ENCODE measurements at regions not wholly inside any gene's neighbourhood (a gene's known extent, or its start where the extent isn't known, plus 50 kb on each side); places are given as distances from the start of the nearest gene placed in this dataset.
"Not testable (repeated sequence)": the region's sequence is repeated elsewhere in the genome, so short reads cannot be mapped to it uniquely, and the experiment has no call there.

GRCh38 chr18:22704586-22704918 is 228.6 kb upstream of the RBBP8 start:
- DNase-seq = no peak

DNA sequence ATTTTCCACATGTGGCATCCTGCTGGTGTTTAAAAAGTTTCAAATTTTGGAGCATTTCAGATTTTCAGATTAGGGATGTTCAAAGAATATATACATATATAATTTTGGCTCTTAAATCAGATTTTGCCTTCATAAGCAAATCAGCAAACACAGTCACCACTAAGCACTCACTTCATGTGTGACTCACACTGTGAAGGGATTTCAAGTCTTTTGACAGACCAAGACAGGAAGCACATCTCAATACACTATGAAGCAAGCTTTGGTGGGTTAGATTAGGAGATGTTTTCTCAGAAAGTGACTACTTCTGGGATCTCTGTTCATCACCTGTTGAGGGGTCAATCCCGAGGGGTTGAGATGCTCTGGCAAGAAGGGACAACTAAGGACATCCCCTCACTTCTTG is 227.8 kb upstream of the RBBP8 start:
- DNase-seq = peak; percentile 74

DNA sequence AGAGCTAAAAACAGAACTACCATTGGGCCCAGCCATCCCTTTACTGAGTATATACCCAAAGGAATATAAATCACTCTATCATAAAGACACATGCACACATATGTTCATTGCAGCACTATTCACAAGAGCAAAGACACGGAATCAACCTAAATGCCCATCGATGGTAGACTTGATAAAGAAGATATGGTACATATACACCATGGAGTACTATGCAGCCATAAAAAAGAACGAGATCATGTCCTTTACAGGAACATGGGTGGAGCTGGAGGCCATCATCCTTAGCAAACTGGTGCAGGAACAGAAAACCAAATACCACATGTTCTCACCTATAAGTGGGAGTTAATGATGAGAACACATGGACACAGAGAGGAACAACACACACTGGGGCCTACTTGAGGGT is 227.1 kb upstream of the RBBP8 start:
- not testable (repeated sequence) for DNase-seq

DNA sequence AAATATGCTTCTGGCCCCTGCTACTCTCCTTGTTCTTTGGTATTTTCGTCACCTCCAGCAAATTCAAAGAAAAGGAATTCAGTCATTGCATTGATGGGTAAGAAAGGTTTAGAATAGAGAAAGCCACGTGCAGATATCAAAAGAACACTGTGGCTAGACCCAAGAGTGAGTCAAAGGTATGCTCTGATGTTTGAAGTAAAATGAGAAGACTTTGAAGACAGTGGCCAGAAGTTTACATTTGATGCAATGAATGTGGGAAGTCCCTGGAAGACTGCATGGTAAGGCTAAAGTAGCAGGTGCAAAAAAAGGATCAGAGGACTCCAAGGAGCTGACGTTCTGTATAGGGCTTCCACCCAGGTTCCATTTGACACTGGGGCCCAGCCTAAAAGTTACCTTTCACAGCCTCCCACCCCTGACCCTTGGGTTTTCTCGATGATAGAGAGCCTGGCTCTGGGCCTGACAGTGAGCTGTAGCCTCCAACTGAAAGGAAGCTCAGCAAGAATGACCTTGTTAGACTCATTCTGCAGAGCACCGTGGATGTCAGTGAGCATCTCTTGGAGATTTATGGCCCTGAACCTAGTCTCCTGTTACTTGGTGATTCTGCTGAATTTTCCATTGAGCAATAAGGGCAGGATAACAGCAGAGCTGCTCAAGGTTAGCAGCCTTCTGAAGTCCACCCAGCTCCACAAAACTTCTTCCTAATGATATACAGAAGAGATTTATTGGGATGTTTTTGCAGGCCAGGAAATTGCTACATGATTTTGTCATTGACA is 223.7 kb upstream of the RBBP8 start:
- DNase-seq = peak; percentile 70

DNA sequence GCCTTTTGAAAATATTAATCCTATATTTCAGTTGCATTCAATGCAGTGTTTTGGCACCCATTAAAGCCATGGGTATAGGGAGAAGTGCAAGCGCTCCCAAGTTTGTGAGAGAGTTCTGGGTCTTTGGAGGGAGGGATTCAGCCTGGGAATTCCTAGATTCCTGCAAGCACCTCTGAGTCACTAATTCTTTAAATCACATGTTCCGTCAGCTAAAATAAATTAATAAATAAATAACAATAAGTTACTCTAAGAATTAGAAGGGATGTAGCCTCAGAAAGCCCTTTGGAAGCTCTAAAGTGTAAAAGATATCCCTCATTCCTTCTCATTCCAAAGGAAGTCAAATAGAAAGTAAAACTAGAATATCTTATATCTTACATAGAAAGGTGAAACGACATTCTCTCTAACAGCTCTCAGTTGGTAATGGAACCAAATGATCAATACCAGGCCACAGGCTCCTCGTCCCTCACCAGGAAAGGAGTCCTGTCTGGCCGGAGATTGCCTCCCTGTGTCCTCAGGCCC is 222.4 kb upstream of the RBBP8 start:
- no peak for DNase-seq

DNA sequence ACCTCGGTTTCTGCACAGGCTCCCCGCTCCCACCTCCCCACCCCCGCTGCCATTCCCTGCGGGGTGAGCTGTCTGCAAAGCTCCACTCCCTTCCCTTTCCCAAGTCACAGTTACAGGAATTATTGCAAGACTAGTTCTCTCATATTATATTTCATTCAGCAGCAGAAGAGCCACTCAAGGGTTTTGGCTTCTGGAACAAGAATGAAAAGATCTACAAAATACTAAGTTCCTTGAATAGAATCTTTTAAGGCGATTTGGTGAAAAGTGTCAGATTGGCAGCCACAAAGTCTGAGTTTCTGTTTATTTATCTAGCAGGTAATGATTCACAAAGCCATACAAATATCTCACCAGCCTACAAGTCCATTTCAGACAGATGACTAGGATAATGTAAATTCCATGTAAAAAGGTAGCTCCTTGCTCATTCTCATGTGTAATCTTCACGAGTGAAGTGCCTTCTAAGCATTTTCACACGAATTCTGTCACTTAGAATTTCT is 221.9 kb upstream of the RBBP8 start:
- peak; percentile 46 for DNase-seq

- DNase-seq = no peak
Observed at GRCh38 chr18:22713511-22713910, 219.6 kb upstream of the RBBP8 start.

GRCh38 chr18:22717536-22717935 is 215.6 kb upstream of the RBBP8 start:
- DNase-seq = not testable (repeated sequence)

GRCh38 chr18:22723221-22723620 is 209.9 kb upstream of the RBBP8 start:
- no peak for DNase-seq

DNA sequence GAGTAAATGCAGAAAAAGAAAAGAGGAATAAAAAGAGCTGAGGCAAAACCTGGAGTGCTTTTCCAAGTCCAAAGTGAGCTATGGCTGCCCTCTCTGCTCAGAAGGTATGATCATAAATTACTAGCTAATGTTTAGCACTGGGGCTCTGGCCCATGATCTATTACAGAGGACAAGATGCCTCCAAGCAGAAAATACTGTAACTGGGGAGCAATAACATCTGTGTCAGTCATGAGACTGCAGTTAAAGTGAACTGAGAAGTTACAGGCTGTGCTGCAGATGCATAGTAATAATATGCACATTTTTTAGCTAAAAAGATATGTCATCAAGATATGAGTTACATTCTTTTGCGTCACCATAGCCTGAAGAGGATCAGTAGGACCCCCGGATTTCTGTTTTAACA is 209.4 kb upstream of the RBBP8 start:
- DNase-seq = no peak

DNA sequence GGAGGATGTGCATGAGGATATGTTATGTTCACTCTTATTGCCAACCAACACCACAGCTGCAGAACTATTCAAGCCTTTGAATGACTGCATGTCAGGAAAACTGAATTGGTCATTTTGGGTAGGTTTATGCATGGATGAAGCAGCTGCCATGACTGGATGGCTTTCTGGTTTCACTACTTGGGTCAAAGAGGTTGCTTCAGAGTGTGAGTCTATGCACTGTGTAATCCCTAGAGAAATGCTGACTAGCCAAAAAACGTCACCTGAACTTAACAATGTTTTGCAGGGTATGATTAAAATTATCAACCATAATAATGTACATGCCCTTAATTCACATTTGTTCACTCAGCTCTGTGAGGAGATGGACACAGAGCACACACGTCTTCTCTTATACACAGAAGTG is 206.7 kb upstream of the RBBP8 start:
- DNase-seq = no peak

- DNase-seq = no peak
Observed at GRCh38 chr18:22728016-22728415, 205.1 kb upstream of the RBBP8 start.

DNA sequence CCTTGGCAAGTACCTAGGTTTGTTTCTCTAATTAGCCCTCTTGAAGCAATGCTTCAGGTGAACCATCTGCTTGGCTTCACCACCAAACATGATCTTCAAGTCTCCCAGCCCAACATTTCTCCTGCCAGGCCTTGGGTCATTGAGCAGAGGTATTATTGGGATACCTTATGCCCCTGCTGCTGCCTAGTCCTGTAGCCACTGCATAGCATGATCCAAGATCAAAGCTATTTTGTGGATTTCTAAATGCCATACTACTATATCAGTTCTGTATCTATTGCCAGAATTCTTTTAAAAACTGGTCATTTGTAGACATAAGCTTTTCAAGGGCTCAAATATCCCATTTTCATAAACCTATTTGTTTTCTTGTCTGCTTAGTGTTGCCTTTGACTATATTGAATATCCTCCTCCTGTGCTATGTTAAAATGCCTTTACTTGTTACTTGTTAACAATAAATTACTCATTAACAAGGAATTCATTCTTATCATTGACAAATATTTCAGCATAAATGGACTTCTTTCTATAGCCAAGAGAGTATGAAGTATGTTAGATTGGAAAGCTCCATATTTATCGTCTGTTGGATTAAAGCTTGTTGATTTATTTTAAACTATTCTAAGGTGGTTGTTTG is 204.5 kb upstream of the RBBP8 start:
- DNase-seq = no peak

DNA sequence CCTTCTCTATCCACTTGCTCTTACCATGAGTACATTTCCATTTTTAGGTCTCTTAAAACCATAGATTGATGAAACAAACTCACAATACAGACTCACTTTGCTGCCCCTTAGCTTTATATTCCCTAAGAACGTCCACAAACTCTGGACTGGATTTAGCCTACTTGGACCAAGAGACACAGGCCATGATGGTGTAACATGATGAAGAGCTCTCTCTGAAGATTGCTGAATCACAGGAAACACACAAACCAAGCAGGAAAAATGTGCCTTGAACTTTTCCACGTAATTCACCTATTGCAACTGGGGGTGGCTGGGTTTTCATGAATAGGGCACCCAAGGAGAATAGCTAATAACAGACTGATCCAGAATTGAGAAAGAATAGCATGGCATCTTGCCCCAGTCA is 201.7 kb upstream of the RBBP8 start:
- no peak for DNase-seq

DNA sequence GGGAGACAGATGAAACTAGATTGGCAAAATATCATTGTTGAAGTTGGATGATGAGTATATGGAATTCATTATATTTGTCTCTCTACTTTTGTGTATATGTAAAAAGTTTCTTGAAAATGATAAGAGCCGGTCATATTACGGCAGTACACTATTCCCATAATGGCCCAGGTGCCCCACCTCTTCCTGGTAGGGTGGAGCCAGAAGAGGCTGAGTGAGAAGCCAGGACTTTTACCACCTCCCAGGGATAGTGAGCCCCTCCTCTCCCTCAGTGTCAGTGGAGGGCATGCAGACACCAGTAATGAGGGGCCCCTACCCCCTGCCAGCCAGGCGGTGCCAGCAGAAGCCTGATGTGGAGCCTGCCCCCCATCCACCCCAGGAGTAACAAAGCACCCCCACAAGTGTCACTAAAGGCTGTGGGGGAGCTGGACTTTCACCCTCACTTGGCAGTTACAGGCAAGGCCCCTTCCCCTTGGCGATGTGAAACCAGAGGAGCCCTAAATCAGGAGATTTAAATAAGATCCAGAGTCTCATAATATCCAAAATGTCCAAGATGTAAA is 198.9 kb upstream of the RBBP8 start:
- no peak for DNase-seq

GRCh38 chr18:22734791-22735627 is 198.1 kb upstream of the RBBP8 start:
- DNase-seq = peak; percentile 82

GRCh38 chr18:22737054-22737453 is 196.1 kb upstream of the RBBP8 start:
- no peak for DNase-seq

GRCh38 chr18:22739061-22739642 is 194.0 kb upstream of the RBBP8 start:
- DNase-seq = no peak

- no peak for DNase-seq
Observed at GRCh38 chr18:22739789-22740188, 193.3 kb upstream of the RBBP8 start.

- DNase-seq = no peak
Observed at GRCh38 chr18:22741318-22741717, 191.8 kb upstream of the RBBP8 start.

- no peak for DNase-seq
Observed at GRCh38 chr18:22742409-22742808, 190.7 kb upstream of the RBBP8 start.

- DNase-seq = no peak
Observed at GRCh38 chr18:22745966-22746365, 187.2 kb upstream of the RBBP8 start.

DNA sequence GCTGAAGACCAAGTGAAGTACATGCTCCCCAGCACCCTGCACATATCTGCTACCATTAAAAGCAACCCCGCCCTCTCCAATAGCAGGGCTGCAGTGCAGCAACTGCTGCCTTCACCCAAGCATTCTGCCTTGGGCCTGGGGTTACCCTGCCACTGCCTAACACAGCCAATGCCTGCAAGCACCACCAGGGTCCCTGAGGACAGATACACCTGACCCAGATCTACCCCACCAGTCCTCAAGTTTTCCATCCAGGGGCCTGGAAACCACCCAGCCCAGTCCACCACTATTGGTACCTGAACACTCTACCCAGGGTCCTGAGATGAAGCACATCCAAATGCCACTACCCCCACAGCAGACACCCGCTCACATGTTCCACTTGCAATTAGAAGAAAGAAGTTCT is 181.1 kb upstream of the RBBP8 start:
- DNase-seq = no peak

Data from fibroblast of skin of right quadriceps (primary cell).